HCT116 (cell line): ENCODE measurements at regions not wholly inside any gene's neighbourhood (a gene's known extent, or its start where the extent isn't known, plus 50 kb on each side); places are given as distances from the start of the nearest gene placed in this dataset.

Experiments
- ATAC-seq: fragments of 200-7000 bp; cut with Tn5 transposase; 2 replicates; pipeline ENCODE4 v1.9.1; 2020; ENCODE audit warnings: mild to moderate bottlenecking, moderate library complexity
- BruUV-seq: library from RNA; stranded (reverse); fragments of 400-500 nt; replicated peaks from 2 replicates; lab custom pipeline; 2021; lab: Mats Ljungman, UMichigan
- CTCF ChIA-PET: fragments of 300-600 bp; sonication (Branson Sonifier 250); formaldehyde crosslinking; loops from one replicate; lab custom pipeline; 2021; ENCODE audit warnings: antibody characterized with exemption; lab: Charles Lee
- POLR2A ChIA-PET: fragments of 300-600, 350-600 bp; sonication (Branson Sonifier 250); formaldehyde crosslinking; loops from one replicate; lab custom pipeline; 2021; ENCODE audit warnings: antibody characterized with exemption; lab: Charles Lee
- RAD21 ChIA-PET, 2 experiments: fragments of 300-600 bp; sonication (Branson Sonifier 250); formaldehyde crosslinking; loops; one replicate each; lab custom pipeline; 2023; ENCODE audit warnings: low total read pairs in 2 of 2; ENCODE audit not compliant: uncharacterized antibody in 2 of 2, unreplicated experiment in 2 of 2, low non-redundant PET in 1 of 2; lab: Charles Lee
- DNase-seq: peaks from one replicate; pipeline ENCODE4 v3.0.0-alpha.2; 2010; ENCODE audit warnings: low read depth, low spot score
- H2AFZ ChIP-seq: fragments of 200-600 bp; shearing (Covaris generic), sonication (generic); 2 replicates; pipeline ENCODE4 v1.6.1; 2017; ENCODE audit warnings: low read depth, mixed run types, mixed read lengths, antibody characterized with exemption, low read length; ENCODE audit not compliant: poor library complexity, severe bottlenecking
- H3K27ac ChIP-seq: 2 replicates; pipeline ENCODE4 v1.5.1; 2012; ENCODE audit warnings: low read depth, low read length
- H3K27me3 ChIP-seq: fragments of 200-600 bp; sonication (generic); 2 replicates; pipeline ENCODE4 v1.6.1; 2016; ENCODE audit warnings: mixed run types, low read length, mixed read lengths; ENCODE audit not compliant: insufficient read depth
- H3K36me3 ChIP-seq, 2 experiments: fragments of 200-500 bp in 1 of 2; fragments of 200-600 bp in 1 of 2; sonication (Bioruptor generic) in 1 of 2; sonication (generic) in 1 of 2; 2 replicates each; pipeline versions ENCODE4 v1.5.1 to v1.6.1; 2014 to 2016; ENCODE audit warnings: low read length in 2 of 2, inconsistent platforms in 1 of 2, mixed read lengths in 1 of 2, mixed run types in 1 of 2; ENCODE audit not compliant: insufficient read depth in 2 of 2, control insufficient read depth in 1 of 2
- H3K4me1 ChIP-seq, 2 experiments: fragments of 200-600 bp in 1 of 2; sonication (generic) in 1 of 2; 2 replicates each; pipeline versions ENCODE4 v1.5.1 to v1.6.1; 2012 to 2017; ENCODE audit warnings: low read length in 2 of 2, inconsistent platforms in 1 of 2, mild to moderate bottlenecking in 1 of 2, mixed read lengths in 1 of 2, mixed run types in 1 of 2, moderate library complexity in 1 of 2; ENCODE audit not compliant: insufficient read depth in 2 of 2, control insufficient read depth in 1 of 2
- H3K4me2 ChIP-seq: fragments of 200-600 bp; sonication (generic); 2 replicates; pipeline ENCODE4 v1.6.1; 2017; ENCODE audit warnings: mixed run types, low read length, mixed read lengths
- H3K4me3 ChIP-seq, 2 experiments: fragments of 200-600 bp in 1 of 2; sonication (generic) in 1 of 2; replicated peaks in 1 of 2; 2 replicates each; pipeline ENCODE4 v1.5.1; 2011 to 2016; ENCODE audit warnings: low read length in 2 of 2, control low read depth in 1 of 2, low read depth in 1 of 2, mild to moderate bottlenecking in 1 of 2, mixed read lengths in 1 of 2, mixed run types in 1 of 2
- H3K79me2 ChIP-seq: fragments of 200-600 bp; sonication (generic); 2 replicates; pipeline ENCODE4 v1.6.1; 2017; ENCODE audit warnings: mild to moderate bottlenecking, mixed run types, low read length, moderate library complexity, mixed read lengths; ENCODE audit not compliant: insufficient read depth
- H3K9ac ChIP-seq: fragments of 200-600 bp; sonication (generic); 2 replicates; pipeline ENCODE4 v1.6.1; 2016; ENCODE audit warnings: low read length, mixed read lengths
- H3K9me2 ChIP-seq: fragments of 200-600 bp; sonication (generic), shearing (Covaris generic); 2 replicates; pipeline ENCODE4 v1.6.1; 2017; ENCODE audit warnings: mixed run types, mild to moderate bottlenecking, moderate library complexity; ENCODE audit not compliant: insufficient read depth
- H3K9me3 ChIP-seq, 2 experiments: fragments of 200-500 bp in 1 of 2; fragments of 200-600 bp in 1 of 2; sonication (Bioruptor generic) in 1 of 2; sonication (generic) in 1 of 2; 2 replicates each; pipeline ENCODE4 v1.6.1; 2014 to 2017; ENCODE audit warnings: low read length in 2 of 2, mixed read lengths in 2 of 2, inconsistent platforms in 1 of 2, low read depth in 1 of 2, mild to moderate bottlenecking in 1 of 2, mixed run types in 1 of 2, moderate library complexity in 1 of 2; ENCODE audit not compliant: control insufficient read depth in 1 of 2, insufficient read depth in 1 of 2
- H4K20me1 ChIP-seq: fragments of 200-600 bp; sonication (generic), shearing (Covaris generic); 2 replicates; pipeline ENCODE4 v1.6.1; 2017; ENCODE audit warnings: mixed run types, mild to moderate bottlenecking, moderate library complexity; ENCODE audit not compliant: insufficient read depth
- EGR1 ChIP-seq: IDR thresholded peaks from 2 replicates; pipeline ENCODE4 v1.6.1; 2012; ENCODE audit warnings: low read depth
- EZH2 ChIP-seq: fragments of 200-600 bp; sonication (generic); IDR thresholded peaks from 2 replicates; pipeline ENCODE4 v1.6.1; 2017; ENCODE audit warnings: antibody characterized with exemption, mixed run types
- POLR2A ChIP-seq: IDR thresholded peaks from 2 replicates; pipeline ENCODE4 v1.7.0; 2011; ENCODE audit warnings: borderline replicate concordance; ENCODE audit not compliant: insufficient read depth, insufficient read length; ENCODE audit errors: extremely low read depth
- REST ChIP-seq: IDR thresholded peaks from 2 replicates; pipeline ENCODE4 v1.6.1; 2012; ENCODE audit warnings: low read depth
- SIN3A ChIP-seq: IDR thresholded peaks from 2 replicates; pipeline ENCODE4 v1.6.1; 2012; ENCODE audit warnings: low read depth
- SP1 ChIP-seq: IDR thresholded peaks from 2 replicates; pipeline ENCODE4 v1.6.1; 2012; ENCODE audit warnings: low read depth
- TCF7L2 ChIP-seq: IDR thresholded peaks from 2 replicates; pipeline ENCODE4 v1.7.0; 2011; ENCODE audit warnings: borderline replicate concordance, inconsistent platforms; ENCODE audit not compliant: insufficient read depth, insufficient read length; ENCODE audit errors: extremely low read depth
- YY1 ChIP-seq: IDR thresholded peaks from 2 replicates; pipeline ENCODE4 v1.6.1; 2011; ENCODE audit warnings: low read length, low read depth, moderate library complexity, mild to moderate bottlenecking; ENCODE audit not compliant: insufficient replicate concordance; ENCODE audit errors: extremely low read depth
- ZFX ChIP-seq: fragments of 450-650 bp; IDR thresholded peaks from 2 replicates; pipeline ENCODE4 v1.6.1; 2017
- intact Hi-C: fragments of 100-400 bp; cut with micrococcal nuclease; formaldehyde crosslinking; loops from 2 replicates; pipeline ENCODE4 v1.10.0; 2022

DNA sequence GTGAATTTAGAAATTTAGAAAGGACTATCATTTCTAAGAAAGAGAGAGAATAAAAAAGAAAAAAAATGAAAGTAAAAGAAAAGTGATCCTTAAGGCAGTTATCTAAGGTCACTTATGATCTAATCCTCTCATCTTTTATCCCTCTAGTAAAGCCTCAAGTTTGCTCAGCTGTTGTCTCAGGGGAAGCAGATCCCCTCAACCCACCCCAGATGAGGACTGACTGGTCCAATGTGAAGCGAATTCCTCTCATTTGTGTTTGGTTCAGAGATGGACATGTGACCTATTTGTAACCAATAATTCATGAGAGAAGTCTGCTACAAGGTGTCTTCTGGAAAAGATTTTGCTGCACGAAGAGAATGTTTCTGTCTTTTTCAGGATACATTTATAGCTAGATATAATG, 1591.3 kb downstream of the ADGRL3 start:
- no peaks in the 10 kb centered on the region for H3K9me2 ChIP-seq
- no peak overlapping the region for H3K4me2 ChIP-seq
- H3K9ac ChIP-seq, result no peak overlapping the region
- H3K79me2 ChIP-seq, result no peaks in the 10 kb centered on the region
- TF ChIP-seq POLR2A (no peak), TCF7L2 (no peak), EZH2 (no peak), YY1 (no peak), ZFX (no peak), EGR1 (no peak), SP1 (no peak), SIN3A (no peak)
- ChIA-PET POLR2A (no interaction called here), RAD21 (no interaction called here), CTCF (no interaction called here)
- BruUV-seq, result no TSS peak
- H3K36me3 ChIP-seq, result no peaks in the 10 kb centered on the region
- no peaks in the 10 kb centered on the region for H3K4me1 ChIP-seq
- ATAC-seq (no peak), DNase-seq (no peak)
- H3K27ac ChIP-seq, result no peak overlapping the region
- H3K9me3 ChIP-seq, result peaks cover 6 to 19% of the 10 kb centered on the region in 2 experiments; a peak in 3 of 4 replicates
- no peaks in the 10 kb centered on the region for H4K20me1 ChIP-seq
- H2AFZ ChIP-seq, result no peak overlapping the region
- no peaks in the 10 kb centered on the region for H3K27me3 ChIP-seq
- intact Hi-C loops, result no loop called here
- no peak overlapping the region for H3K4me3 ChIP-seq

DNA sequence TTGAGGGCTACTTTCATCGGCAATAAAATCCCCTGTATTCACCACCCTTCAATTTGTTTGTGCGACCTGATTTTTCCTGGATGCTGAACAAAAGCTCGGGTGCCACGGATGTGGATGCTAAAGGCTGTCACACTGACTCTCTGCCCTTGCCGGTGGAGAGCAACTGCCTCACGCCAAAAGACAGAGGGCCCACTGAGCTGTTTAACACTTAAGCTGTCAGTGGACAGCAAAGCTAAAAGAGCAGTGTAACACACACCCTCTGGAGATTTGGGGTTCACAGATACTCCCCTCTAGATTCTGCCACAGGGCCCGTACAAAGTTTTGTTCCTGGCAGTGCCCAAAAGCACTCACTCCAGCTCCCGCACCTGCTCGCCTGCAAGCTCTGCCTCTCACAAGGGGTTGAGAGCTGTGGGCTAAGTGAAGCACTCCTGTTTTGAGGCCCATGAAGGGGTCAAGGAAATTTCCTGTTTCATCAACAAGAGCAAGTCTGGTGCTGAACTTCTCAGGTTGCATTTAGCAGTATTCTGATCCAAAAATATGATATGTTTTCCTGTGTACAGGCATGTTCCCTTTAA, 1571.9 kb downstream of the ADGRL3 start:
- Histone ChIP-seq H3K27ac (no peak overlapping the region), H3K27me3 (no peaks in the 10 kb centered on the region), H3K4me1 (no peaks in the 10 kb centered on the region), H4K20me1 (no peaks in the 10 kb centered on the region), H3K9me2 (no peaks in the 10 kb centered on the region), H3K36me3 (no peaks in the 10 kb centered on the region), H3K4me3 (no peak overlapping the region), H3K9ac (no peak overlapping the region), H3K79me2 (no peaks in the 10 kb centered on the region), H3K4me2 (no peak overlapping the region), H3K9me3 (peaks cover 4 to 13% of the 10 kb centered on the region in 2 experiments; a peak in 2 of 4 replicates), H2AFZ (no peak overlapping the region)
- TF ChIP-seq REST (no peak), POLR2A (no peak), TCF7L2 (no peak), EZH2 (no peak)
- DNase-seq (no peak), ATAC-seq (no peak)
- ChIA-PET POLR2A (no interaction called here), CTCF (no interaction called here), RAD21 (no interaction called here)
- intact Hi-C loops, result no loop called here
- no TSS peak for BruUV-seq
